ENCODE measurements at regions not wholly inside any gene's neighbourhood (a gene's known extent, or its start where the extent isn't known, plus 50 kb on each side); places are given as distances from the start of the nearest gene placed in this dataset.

DNA sequence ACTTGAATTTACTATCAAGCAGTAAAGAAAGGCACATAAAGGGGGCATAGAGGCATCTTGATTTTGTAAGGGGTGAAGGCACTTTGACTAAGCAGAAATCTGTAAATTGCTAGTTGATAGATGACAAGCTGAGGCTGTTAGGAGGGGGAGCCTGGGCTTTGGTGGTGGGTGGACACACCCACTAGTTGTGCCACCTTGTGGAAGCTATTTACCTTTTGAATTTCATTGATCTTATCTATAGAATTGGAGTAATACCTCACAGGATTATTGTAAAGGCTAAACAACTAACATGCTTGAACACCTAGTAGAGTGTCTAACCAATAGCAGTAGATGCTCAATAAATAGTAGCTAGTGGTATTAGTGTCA lies 142.8 kb upstream of the KCNIP4 start:
- TF ChIP-seq, protein P1, sequence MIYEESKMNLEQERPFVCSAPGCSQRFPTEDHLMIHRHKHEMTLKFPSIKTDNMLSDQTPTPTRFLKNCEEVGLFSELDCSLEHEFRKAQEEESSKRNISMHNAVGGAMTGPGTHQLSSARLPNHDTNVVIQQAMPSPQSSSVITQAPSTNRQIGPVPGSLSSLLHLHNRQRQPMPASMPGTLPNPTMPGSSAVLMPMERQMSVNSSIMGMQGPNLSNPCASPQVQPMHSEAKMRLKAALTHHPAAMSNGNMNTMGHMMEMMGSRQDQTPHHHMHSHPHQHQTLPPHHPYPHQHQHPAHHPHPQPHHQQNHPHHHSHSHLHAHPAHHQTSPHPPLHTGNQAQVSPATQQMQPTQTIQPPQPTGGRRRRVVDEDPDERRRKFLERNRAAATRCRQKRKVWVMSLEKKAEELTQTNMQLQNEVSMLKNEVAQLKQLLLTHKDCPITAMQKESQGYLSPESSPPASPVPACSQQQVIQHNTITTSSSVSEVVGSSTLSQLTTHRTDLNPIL (CRISPR knock-in tag; IDR thresholded peaks at IDR 0.05; ENCODE audit: low read depth) = no peak
- TF ChIP-seq PPARA (CRISPR knock-in tag; IDR thresholded peaks at IDR 0.05; ENCODE audit: borderline replicate concordance) (no peak), RARB (CRISPR knock-in tag; IDR thresholded peaks at IDR 0.05) (no peak), ISL1 (CRISPR knock-in tag; IDR thresholded peaks at IDR 0.05) (no peak)
- TF ChIP-seq, protein P2, sequence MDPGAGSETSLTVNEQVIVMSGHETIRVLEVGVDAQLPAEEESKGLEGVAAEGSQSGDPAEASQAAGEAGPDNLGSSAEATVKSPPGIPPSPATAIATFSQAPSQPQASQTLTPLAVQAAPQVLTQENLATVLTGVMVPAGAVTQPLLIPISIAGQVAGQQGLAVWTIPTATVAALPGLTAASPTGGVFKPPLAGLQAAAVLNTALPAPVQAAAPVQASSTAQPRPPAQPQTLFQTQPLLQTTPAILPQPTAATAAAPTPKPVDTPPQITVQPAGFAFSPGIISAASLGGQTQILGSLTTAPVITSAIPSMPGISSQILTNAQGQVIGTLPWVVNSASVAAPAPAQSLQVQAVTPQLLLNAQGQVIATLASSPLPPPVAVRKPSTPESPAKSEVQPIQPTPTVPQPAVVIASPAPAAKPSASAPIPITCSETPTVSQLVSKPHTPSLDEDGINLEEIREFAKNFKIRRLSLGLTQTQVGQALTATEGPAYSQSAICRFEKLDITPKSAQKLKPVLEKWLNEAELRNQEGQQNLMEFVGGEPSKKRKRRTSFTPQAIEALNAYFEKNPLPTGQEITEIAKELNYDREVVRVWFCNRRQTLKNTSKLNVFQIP (CRISPR knock-in tag; IDR thresholded peaks at IDR 0.05; ENCODE audit: borderline replicate concordance, low read depth) = no peak
- TF ChIP-seq, protein P3, sequence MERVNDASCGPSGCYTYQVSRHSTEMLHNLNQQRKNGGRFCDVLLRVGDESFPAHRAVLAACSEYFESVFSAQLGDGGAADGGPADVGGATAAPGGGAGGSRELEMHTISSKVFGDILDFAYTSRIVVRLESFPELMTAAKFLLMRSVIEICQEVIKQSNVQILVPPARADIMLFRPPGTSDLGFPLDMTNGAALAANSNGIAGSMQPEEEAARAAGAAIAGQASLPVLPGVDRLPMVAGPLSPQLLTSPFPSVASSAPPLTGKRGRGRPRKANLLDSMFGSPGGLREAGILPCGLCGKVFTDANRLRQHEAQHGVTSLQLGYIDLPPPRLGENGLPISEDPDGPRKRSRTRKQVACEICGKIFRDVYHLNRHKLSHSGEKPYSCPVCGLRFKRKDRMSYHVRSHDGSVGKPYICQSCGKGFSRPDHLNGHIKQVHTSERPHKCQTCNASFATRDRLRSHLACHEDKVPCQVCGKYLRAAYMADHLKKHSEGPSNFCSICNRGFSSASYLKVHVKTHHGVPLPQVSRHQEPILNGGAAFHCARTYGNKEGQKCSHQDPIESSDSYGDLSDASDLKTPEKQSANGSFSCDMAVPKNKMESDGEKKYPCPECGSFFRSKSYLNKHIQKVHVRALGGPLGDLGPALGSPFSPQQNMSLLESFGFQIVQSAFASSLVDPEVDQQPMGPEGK (CRISPR knock-in tag; IDR thresholded peaks at IDR 0.05; ENCODE audit: borderline replicate concordance) = no peak
